ENCODE measurements at regions not wholly inside any gene's neighbourhood (a gene's known extent, or its start where the extent isn't known, plus 50 kb on each side); places are given as distances from the start of the nearest gene placed in this dataset.

- no peak overlapping the region for H3K4me3 Mint-ChIP-seq
These were observed 720.7 kb downstream of the PCDH18 start for GRCh38 chr4:136811496-136812077.

GRCh38 chr4:136810626-136811025, 721.7 kb downstream of the PCDH18 start:
- no peaks in the 10 kb centered on the region for H3K4me1 Mint-ChIP-seq
- no peak for TF ChIP-seq CTCF (IDR thresholded peaks at IDR 0.05)
- H3K36me3 Mint-ChIP-seq (ENCODE audit: low read depth) = no peaks in the 10 kb centered on the region
- peaks cover 4% of the 10 kb centered on the region for H3K9me3 Mint-ChIP-seq
- H3K4me3 Mint-ChIP-seq = no peak overlapping the region
- peaks cover 2% of the 10 kb centered on the region for H3K27me3 Mint-ChIP-seq (ENCODE audit: low read depth, poor library complexity)
- H3K27ac Mint-ChIP-seq = no peak overlapping the region
- DNase-seq = no peak

More at GRCh38 chr4:136811496-136812077, 720.7 kb downstream of the PCDH18 start:
- Mint-ChIP-seq H3K4me1 (no peaks in the 10 kb centered on the region), H3K36me3 (ENCODE audit: low read depth) (no peaks in the 10 kb centered on the region), H3K9me3 (peaks cover 4% of the 10 kb centered on the region), H3K27me3 (ENCODE audit: low read depth, poor library complexity) (peaks cover 2% of the 10 kb centered on the region), H3K27ac (no peak overlapping the region)
- no peak for DNase-seq
- no peak for TF ChIP-seq CTCF (IDR thresholded peaks at IDR 0.05)

GRCh38 chr4:136806844-136807243, 725.5 kb downstream of the PCDH18 start:
- Mint-ChIP-seq H3K27ac (no peak overlapping the region), H3K36me3 (ENCODE audit: low read depth) (no peaks in the 10 kb centered on the region), H3K4me1 (peaks cover 5% of the 10 kb centered on the region), H3K9me3 (peaks cover 3% of the 10 kb centered on the region), H3K27me3 (ENCODE audit: low read depth, poor library complexity) (peaks cover 6% of the 10 kb centered on the region), H3K4me3 (no peak overlapping the region)
- TF ChIP-seq CTCF (IDR thresholded peaks at IDR 0.05) = no peak
- DNase-seq = no peak

- Mint-ChIP-seq H3K36me3 (ENCODE audit: low read depth) (no peaks in the 10 kb centered on the region), H3K9me3 (peaks cover 3% of the 10 kb centered on the region), H3K27me3 (ENCODE audit: low read depth, poor library complexity) (peaks cover 6% of the 10 kb centered on the region), H3K4me3 (no peak overlapping the region), H3K27ac (no peak overlapping the region), H3K4me1 (peaks cover 5% of the 10 kb centered on the region)
- no peak for TF ChIP-seq CTCF (IDR thresholded peaks at IDR 0.05)
- no peak for DNase-seq
These were observed 726.7 kb downstream of the PCDH18 start for GRCh38 chr4:136805617-136806016.

- Mint-ChIP-seq H3K27ac (no peak overlapping the region), H3K4me3 (no peak overlapping the region), H3K9me3 (peaks cover 3% of the 10 kb centered on the region), H3K4me1 (peaks cover 5% of the 10 kb centered on the region), H3K36me3 (ENCODE audit: low read depth) (no peaks in the 10 kb centered on the region), H3K27me3 (ENCODE audit: low read depth, poor library complexity) (peaks cover 3% of the 10 kb centered on the region)
- DNase-seq = no peak
- no peak for TF ChIP-seq CTCF (IDR thresholded peaks at IDR 0.05)
These were observed 728.9 kb downstream of the PCDH18 start for GRCh38 chr4:136803433-136803832.

- Mint-ChIP-seq H3K4me1 (peaks cover 5% of the 10 kb centered on the region), H3K27ac (no peak overlapping the region), H3K36me3 (ENCODE audit: low read depth) (no peaks in the 10 kb centered on the region), H3K27me3 (ENCODE audit: low read depth, poor library complexity) (peaks cover 3% of the 10 kb centered on the region), H3K4me3 (no peak overlapping the region), H3K9me3 (no peaks in the 10 kb centered on the region)
- no peak for TF ChIP-seq CTCF (IDR thresholded peaks at IDR 0.05)
- DNase-seq = no peak
These were observed 732.0 kb downstream of the PCDH18 start for GRCh38 chr4:136800248-136800647.

Measured in nephron progenitor cell (in vitro differentiated cells).